ENCODE measurements at regions not wholly inside any gene's neighbourhood (a gene's known extent, or its start where the extent isn't known, plus 50 kb on each side); places are given as distances from the start of the nearest gene placed in this dataset.

GRCh38 chr5:68538814-68539420 is 323.4 kb downstream of the PIK3R1 start:
- no peak for DNase-seq (ENCODE audit: low read depth)

GRCh38 chr5:68540798-68541590 is 325.4 kb downstream of the PIK3R1 start:
- DNase-seq (ENCODE audit: low read depth): no peak

GRCh38 chr5:68542207-68542606 is 326.7 kb downstream of the PIK3R1 start:
- no peak for DNase-seq (ENCODE audit: low read depth)

- DNase-seq (ENCODE audit: low read depth): no peak
Observed at GRCh38 chr5:68543212-68543611, 327.7 kb downstream of the PIK3R1 start.

- no peak for DNase-seq (ENCODE audit: low read depth)
Observed at GRCh38 chr5:68544091-68544647, 328.6 kb downstream of the PIK3R1 start.

GRCh38 chr5:68544648-68545552 is 329.3 kb downstream of the PIK3R1 start:
- DNase-seq (ENCODE audit: low read depth): no peak

- no peak for DNase-seq (ENCODE audit: low read depth)
Observed at GRCh38 chr5:68545636-68546295, 330.2 kb downstream of the PIK3R1 start.

GRCh38 chr5:68547056-68547455 is 331.5 kb downstream of the PIK3R1 start:
- no peak for DNase-seq (ENCODE audit: low read depth)

GRCh38 chr5:68547622-68548021 is 332.1 kb downstream of the PIK3R1 start:
- no peak for DNase-seq (ENCODE audit: low read depth)

GRCh38 chr5:68548959-68549676 is 333.6 kb downstream of the PIK3R1 start:
- DNase-seq (ENCODE audit: low read depth): no peak

- DNase-seq (ENCODE audit: low read depth): no peak
Observed at GRCh38 chr5:68550015-68550414, 334.5 kb downstream of the PIK3R1 start.

- no peak for DNase-seq (ENCODE audit: low read depth)
Observed at GRCh38 chr5:68551436-68551835, 335.9 kb downstream of the PIK3R1 start.

- no peak for DNase-seq (ENCODE audit: low read depth)
Observed at GRCh38 chr5:68554571-68555279, 339.2 kb downstream of the PIK3R1 start.

- DNase-seq (ENCODE audit: low read depth): no peak
Observed at GRCh38 chr5:68555907-68556681, 340.5 kb downstream of the PIK3R1 start.

GRCh38 chr5:68557162-68557936 is 341.8 kb downstream of the PIK3R1 start:
- DNase-seq (ENCODE audit: low read depth): no peak

GRCh38 chr5:68562308-68562707 is 346.8 kb downstream of the PIK3R1 start:
- DNase-seq (ENCODE audit: low read depth): no peak

- DNase-seq (ENCODE audit: low read depth): no peak
Observed at GRCh38 chr5:68565427-68565826, 349.9 kb downstream of the PIK3R1 start.

- DNase-seq (ENCODE audit: low read depth): no peak
Observed at GRCh38 chr5:68576805-68577204, 361.2 kb downstream of the PIK3R1 start.

GRCh38 chr5:68582284-68582683 is 366.7 kb downstream of the PIK3R1 start:
- no peak for DNase-seq (ENCODE audit: low read depth)

Measured in activated gamma-delta T cell treated with anti-CD3 and anti-CD28 coated beads, Interleukin-2, amount 50 U/mL, for 16 hours (primary cell).